HCT116 (cell line): ENCODE measurements at regions not wholly inside any gene's neighbourhood (a gene's known extent, or its start where the extent isn't known, plus 50 kb on each side); places are given as distances from the start of the nearest gene placed in this dataset.

ENCODE experiments used
- ATAC-seq: fragments of 200-7000 bp; cut with Tn5 transposase; 2 replicates; pipeline ENCODE4 v1.9.1; 2020; ENCODE audit warnings: mild to moderate bottlenecking, moderate library complexity
- BruUV-seq: library from RNA; stranded (reverse); fragments of 400-500 nt; replicated peaks from 2 replicates; lab custom pipeline; 2021; lab: Mats Ljungman, UMichigan
- CTCF ChIA-PET: fragments of 300-600 bp; sonication (Branson Sonifier 250); formaldehyde crosslinking; loops from one replicate; lab custom pipeline; 2021; ENCODE audit warnings: antibody characterized with exemption; lab: Charles Lee
- POLR2A ChIA-PET: fragments of 300-600, 350-600 bp; sonication (Branson Sonifier 250); formaldehyde crosslinking; loops from one replicate; lab custom pipeline; 2021; ENCODE audit warnings: antibody characterized with exemption; lab: Charles Lee
- RAD21 ChIA-PET, 2 experiments: fragments of 300-600 bp; sonication (Branson Sonifier 250); formaldehyde crosslinking; loops; one replicate each; lab custom pipeline; 2023; ENCODE audit warnings: low total read pairs in 2 of 2; ENCODE audit not compliant: uncharacterized antibody in 2 of 2, unreplicated experiment in 2 of 2, low non-redundant PET in 1 of 2; lab: Charles Lee
- DNase-seq: peaks from one replicate; pipeline ENCODE4 v3.0.0-alpha.2; 2010; ENCODE audit warnings: low read depth, low spot score
- H2AFZ ChIP-seq: fragments of 200-600 bp; shearing (Covaris generic), sonication (generic); 2 replicates; pipeline ENCODE4 v1.6.1; 2017; ENCODE audit warnings: low read depth, mixed run types, mixed read lengths, antibody characterized with exemption, low read length; ENCODE audit not compliant: poor library complexity, severe bottlenecking
- H3K27ac ChIP-seq: 2 replicates; pipeline ENCODE4 v1.5.1; 2012; ENCODE audit warnings: low read depth, low read length
- H3K27me3 ChIP-seq: fragments of 200-600 bp; sonication (generic); 2 replicates; pipeline ENCODE4 v1.6.1; 2016; ENCODE audit warnings: mixed run types, low read length, mixed read lengths; ENCODE audit not compliant: insufficient read depth
- H3K36me3 ChIP-seq, 2 experiments: fragments of 200-500 bp in 1 of 2; fragments of 200-600 bp in 1 of 2; sonication (Bioruptor generic) in 1 of 2; sonication (generic) in 1 of 2; 2 replicates each; pipeline versions ENCODE4 v1.5.1 to v1.6.1; 2014 to 2016; ENCODE audit warnings: low read length in 2 of 2, inconsistent platforms in 1 of 2, mixed read lengths in 1 of 2, mixed run types in 1 of 2; ENCODE audit not compliant: insufficient read depth in 2 of 2, control insufficient read depth in 1 of 2
- H3K4me1 ChIP-seq, 2 experiments: fragments of 200-600 bp in 1 of 2; sonication (generic) in 1 of 2; 2 replicates each; pipeline versions ENCODE4 v1.5.1 to v1.6.1; 2012 to 2017; ENCODE audit warnings: low read length in 2 of 2, inconsistent platforms in 1 of 2, mild to moderate bottlenecking in 1 of 2, mixed read lengths in 1 of 2, mixed run types in 1 of 2, moderate library complexity in 1 of 2; ENCODE audit not compliant: insufficient read depth in 2 of 2, control insufficient read depth in 1 of 2
- H3K4me2 ChIP-seq: fragments of 200-600 bp; sonication (generic); 2 replicates; pipeline ENCODE4 v1.6.1; 2017; ENCODE audit warnings: mixed run types, low read length, mixed read lengths
- H3K4me3 ChIP-seq, 2 experiments: fragments of 200-600 bp in 1 of 2; sonication (generic) in 1 of 2; replicated peaks in 1 of 2; 2 replicates each; pipeline ENCODE4 v1.5.1; 2011 to 2016; ENCODE audit warnings: low read length in 2 of 2, control low read depth in 1 of 2, low read depth in 1 of 2, mild to moderate bottlenecking in 1 of 2, mixed read lengths in 1 of 2, mixed run types in 1 of 2
- H3K79me2 ChIP-seq: fragments of 200-600 bp; sonication (generic); 2 replicates; pipeline ENCODE4 v1.6.1; 2017; ENCODE audit warnings: mild to moderate bottlenecking, mixed run types, low read length, moderate library complexity, mixed read lengths; ENCODE audit not compliant: insufficient read depth
- H3K9ac ChIP-seq: fragments of 200-600 bp; sonication (generic); 2 replicates; pipeline ENCODE4 v1.6.1; 2016; ENCODE audit warnings: low read length, mixed read lengths
- H3K9me2 ChIP-seq: fragments of 200-600 bp; sonication (generic), shearing (Covaris generic); 2 replicates; pipeline ENCODE4 v1.6.1; 2017; ENCODE audit warnings: mixed run types, mild to moderate bottlenecking, moderate library complexity; ENCODE audit not compliant: insufficient read depth
- H3K9me3 ChIP-seq, 2 experiments: fragments of 200-500 bp in 1 of 2; fragments of 200-600 bp in 1 of 2; sonication (Bioruptor generic) in 1 of 2; sonication (generic) in 1 of 2; 2 replicates each; pipeline ENCODE4 v1.6.1; 2014 to 2017; ENCODE audit warnings: low read length in 2 of 2, mixed read lengths in 2 of 2, inconsistent platforms in 1 of 2, low read depth in 1 of 2, mild to moderate bottlenecking in 1 of 2, mixed run types in 1 of 2, moderate library complexity in 1 of 2; ENCODE audit not compliant: control insufficient read depth in 1 of 2, insufficient read depth in 1 of 2
- H4K20me1 ChIP-seq: fragments of 200-600 bp; sonication (generic), shearing (Covaris generic); 2 replicates; pipeline ENCODE4 v1.6.1; 2017; ENCODE audit warnings: mixed run types, mild to moderate bottlenecking, moderate library complexity; ENCODE audit not compliant: insufficient read depth
- CEBPB ChIP-seq: IDR thresholded peaks from 2 replicates; pipeline ENCODE4 v1.6.1; 2012; ENCODE audit warnings: low read depth
- EGR1 ChIP-seq: IDR thresholded peaks from 2 replicates; pipeline ENCODE4 v1.6.1; 2012; ENCODE audit warnings: low read depth
- EZH2 ChIP-seq: fragments of 200-600 bp; sonication (generic); IDR thresholded peaks from 2 replicates; pipeline ENCODE4 v1.6.1; 2017; ENCODE audit warnings: antibody characterized with exemption, mixed run types
- JUND ChIP-seq: IDR thresholded peaks from 2 replicates; pipeline ENCODE4 v1.6.1; 2012
- POLR2A ChIP-seq: IDR thresholded peaks from 2 replicates; pipeline ENCODE4 v1.7.0; 2011; ENCODE audit warnings: borderline replicate concordance; ENCODE audit not compliant: insufficient read depth, insufficient read length; ENCODE audit errors: extremely low read depth
- POLR2AphosphoS5 ChIP-seq: IDR thresholded peaks from 2 replicates; pipeline ENCODE4 v1.6.1; 2011; ENCODE audit warnings: mild to moderate bottlenecking, low read depth, low read length, moderate library complexity
- TCF7L2 ChIP-seq: IDR thresholded peaks from 2 replicates; pipeline ENCODE4 v1.7.0; 2011; ENCODE audit warnings: borderline replicate concordance, inconsistent platforms; ENCODE audit not compliant: insufficient read depth, insufficient read length; ENCODE audit errors: extremely low read depth
- YY1 ChIP-seq: IDR thresholded peaks from 2 replicates; pipeline ENCODE4 v1.6.1; 2011; ENCODE audit warnings: low read length, low read depth, moderate library complexity, mild to moderate bottlenecking; ENCODE audit not compliant: insufficient replicate concordance; ENCODE audit errors: extremely low read depth
- intact Hi-C: fragments of 100-400 bp; cut with micrococcal nuclease; formaldehyde crosslinking; loops from 2 replicates; pipeline ENCODE4 v1.10.0; 2022
- TF ChIP-seq, protein P1 (sequence below): IDR thresholded peaks from 2 replicates; pipeline ENCODE4 v1.6.1; 2012
- TF ChIP-seq, protein P2 (sequence below), 3 experiments: fragments of 200-600 bp in 1 of 3; sonication (generic) in 1 of 3; IDR thresholded peaks in 2 of 3; conservative IDR thresholded peaks in 1 of 3; 2 replicates each; pipeline ENCODE4 v1.5.1; 2012 to 2017; ENCODE audit warnings: low read depth in 2 of 3, low read length in 2 of 3, antibody characterized with exemption in 1 of 3, borderline replicate concordance in 1 of 3, control low read depth in 1 of 3, mild to moderate bottlenecking in 1 of 3, mixed read lengths in 1 of 3, mixed run types in 1 of 3, moderate library complexity in 1 of 3; ENCODE audit not compliant: insufficient read depth in 1 of 3

DNA sequence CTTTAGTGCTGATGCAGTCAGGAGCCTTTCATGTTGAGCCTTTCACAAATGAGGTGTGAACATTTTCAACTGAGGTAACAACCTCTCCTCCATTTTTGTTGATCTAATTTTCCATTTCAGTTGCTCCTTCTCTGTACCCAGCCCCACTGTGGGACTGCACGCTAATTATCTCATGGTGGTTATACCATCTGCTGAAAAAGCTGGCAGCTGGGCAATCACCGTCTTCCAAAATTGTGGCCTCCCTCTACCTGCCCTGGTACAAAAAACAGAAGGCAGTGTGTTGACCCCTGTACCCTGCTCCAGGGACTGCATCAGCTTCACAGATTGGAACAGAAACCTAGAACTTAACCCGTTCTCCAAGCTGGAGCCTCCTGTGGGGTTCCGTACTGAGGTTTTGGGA is 72.4 kb upstream of the LONRF3 start:
- ChIA-PET POLR2A (no interaction called here), RAD21 (no interaction called here), CTCF (no interaction called here)
- Histone ChIP-seq H3K4me3 (no peak overlapping the region), H3K27me3 (no peaks in the 10 kb centered on the region), H3K9me3 (no peaks in the 10 kb centered on the region), H2AFZ (no peak overlapping the region), H3K79me2 (no peaks in the 10 kb centered on the region), H3K9me2 (no peaks in the 10 kb centered on the region), H3K4me1 (no peaks in the 10 kb centered on the region), H4K20me1 (no peaks in the 10 kb centered on the region), H3K9ac (no peak overlapping the region), H3K27ac (no peak overlapping the region), H3K36me3 (no peaks in the 10 kb centered on the region), H3K4me2 (no peak overlapping the region)
- TF ChIP-seq JUND: no peak
- TF ChIP-seq POLR2A: no peak
- TF ChIP-seq, protein P1, sequence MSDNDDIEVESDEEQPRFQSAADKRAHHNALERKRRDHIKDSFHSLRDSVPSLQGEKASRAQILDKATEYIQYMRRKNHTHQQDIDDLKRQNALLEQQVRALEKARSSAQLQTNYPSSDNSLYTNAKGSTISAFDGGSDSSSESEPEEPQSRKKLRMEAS: no peak
- no peak for TF ChIP-seq EZH2
- TF ChIP-seq CEBPB: no peak
- TF ChIP-seq YY1: no peak
- DNase-seq: no peak
- no peak for ATAC-seq
- intact Hi-C loops: no loop called here
- no TSS peak for BruUV-seq

DNA sequence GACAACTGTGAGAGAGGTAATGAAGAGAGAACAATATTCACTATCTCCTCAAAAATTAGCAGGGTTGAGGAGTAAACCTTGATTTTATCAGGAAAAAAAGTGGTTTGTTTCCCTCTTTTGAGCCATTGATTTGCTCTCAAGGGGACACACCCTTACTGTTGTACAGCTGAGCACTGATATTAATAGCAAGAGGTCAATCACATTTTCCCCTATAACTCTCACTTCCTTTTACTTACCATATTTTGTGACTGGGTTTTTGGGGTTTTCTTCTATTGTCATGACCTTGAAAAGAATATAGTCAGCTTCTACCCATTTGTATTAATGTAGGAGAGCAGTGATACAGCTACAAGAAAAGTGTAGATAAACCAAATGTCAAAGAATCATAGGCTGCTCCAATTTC is 70.2 kb upstream of the LONRF3 start:
- H2AFZ ChIP-seq: no peak overlapping the region
- no peak for TF ChIP-seq POLR2AphosphoS5
- no peak for TF ChIP-seq EGR1
- TF ChIP-seq, protein P2, sequence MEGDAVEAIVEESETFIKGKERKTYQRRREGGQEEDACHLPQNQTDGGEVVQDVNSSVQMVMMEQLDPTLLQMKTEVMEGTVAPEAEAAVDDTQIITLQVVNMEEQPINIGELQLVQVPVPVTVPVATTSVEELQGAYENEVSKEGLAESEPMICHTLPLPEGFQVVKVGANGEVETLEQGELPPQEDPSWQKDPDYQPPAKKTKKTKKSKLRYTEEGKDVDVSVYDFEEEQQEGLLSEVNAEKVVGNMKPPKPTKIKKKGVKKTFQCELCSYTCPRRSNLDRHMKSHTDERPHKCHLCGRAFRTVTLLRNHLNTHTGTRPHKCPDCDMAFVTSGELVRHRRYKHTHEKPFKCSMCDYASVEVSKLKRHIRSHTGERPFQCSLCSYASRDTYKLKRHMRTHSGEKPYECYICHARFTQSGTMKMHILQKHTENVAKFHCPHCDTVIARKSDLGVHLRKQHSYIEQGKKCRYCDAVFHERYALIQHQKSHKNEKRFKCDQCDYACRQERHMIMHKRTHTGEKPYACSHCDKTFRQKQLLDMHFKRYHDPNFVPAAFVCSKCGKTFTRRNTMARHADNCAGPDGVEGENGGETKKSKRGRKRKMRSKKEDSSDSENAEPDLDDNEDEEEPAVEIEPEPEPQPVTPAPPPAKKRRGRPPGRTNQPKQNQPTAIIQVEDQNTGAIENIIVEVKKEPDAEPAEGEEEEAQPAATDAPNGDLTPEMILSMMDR (IDR thresholded peaks at IDR 0.05 in 2 of 3, conservative IDR thresholded peaks at IDR 0.05 in 1 of 3; ENCODE audit: borderline replicate concordance in 1 of 3, insufficient read depth in 1 of 3, low read depth in 2 of 3, low read length in 2 of 3): no peak
- no peak for TF ChIP-seq TCF7L2
- no peak for TF ChIP-seq YY1
- H3K9me3 ChIP-seq: no peaks in the 10 kb centered on the region
- H3K9me2 ChIP-seq: no peaks in the 10 kb centered on the region
- no peak overlapping the region for H3K4me3 ChIP-seq
- H3K27ac ChIP-seq: no peak overlapping the region
- H4K20me1 ChIP-seq: no peaks in the 10 kb centered on the region
- ChIA-PET RAD21 (no interaction called here), CTCF (no interaction called here), POLR2A (no interaction called here)
- no peak overlapping the region for H3K9ac ChIP-seq
- BruUV-seq: no TSS peak
- H3K36me3 ChIP-seq: no peaks in the 10 kb centered on the region
- no peaks in the 10 kb centered on the region for H3K4me1 ChIP-seq
- intact Hi-C loops: no loop called here
- DNase-seq: no peak
- H3K79me2 ChIP-seq: no peaks in the 10 kb centered on the region
- no peak for ATAC-seq
- H3K4me2 ChIP-seq: no peak overlapping the region
- no peaks in the 10 kb centered on the region for H3K27me3 ChIP-seq
